Endodermal cell (in vitro differentiated cells): ENCODE measurements at regions not wholly inside any gene's neighbourhood (a gene's known extent, or its start where the extent isn't known, plus 50 kb on each side); places are given as distances from the start of the nearest gene placed in this dataset.

ENCODE experiments used
- DNase-seq: peaks from one replicate; pipeline ENCODE4 v3.0.0-alpha.2; 2017
- H3K27ac ChIP-seq: 2 replicates; pipeline ENCODE4 v1.5.1; 2013; ENCODE audit warnings: mild to moderate bottlenecking, low read depth, low read length, moderate library complexity
- H3K27me3 ChIP-seq: 2 replicates; pipeline ENCODE4 v1.6.1; 2013; ENCODE audit warnings: mild to moderate bottlenecking, low read length, moderate library complexity; ENCODE audit not compliant: insufficient read depth, control insufficient read depth, poor library complexity, severe bottlenecking
- H3K36me3 ChIP-seq: 2 replicates; pipeline ENCODE4 v1.7.0; 2013; ENCODE audit warnings: mild to moderate bottlenecking, low read length, moderate library complexity; ENCODE audit not compliant: control insufficient read depth, insufficient read depth
- H3K4me1 ChIP-seq: one replicate; pipeline ENCODE4 v1.7.0; 2013; ENCODE audit warnings: low read length; ENCODE audit not compliant: control insufficient read depth, insufficient read depth
- H3K4me3 ChIP-seq: 2 replicates; pipeline ENCODE4 v1.5.1; 2013; ENCODE audit warnings: mild to moderate bottlenecking, low read length, moderate library complexity
- H3K9ac ChIP-seq: 2 replicates; pipeline ENCODE4 v1.6.1; 2013; ENCODE audit warnings: mild to moderate bottlenecking, low read length, moderate library complexity; ENCODE audit not compliant: poor library complexity, severe bottlenecking; ENCODE audit errors: extremely low read depth
- H3K9me3 ChIP-seq: 2 replicates; pipeline ENCODE4 v1.6.1; 2013; ENCODE audit warnings: mild to moderate bottlenecking, low read length, moderate library complexity; ENCODE audit not compliant: control insufficient read depth
- H3K27ac Mint-ChIP-seq: 2 replicates; pipeline ENCODE4 v1.8.0; 2020; ENCODE audit warnings: mixed read lengths
- H3K27me3 Mint-ChIP-seq: 2 replicates; pipeline ENCODE4 v1.8.0; 2021; ENCODE audit warnings: mild to moderate bottlenecking, mixed read lengths; ENCODE audit not compliant: insufficient read depth
- H3K36me3 Mint-ChIP-seq: 2 replicates; pipeline ENCODE4 v1.8.0; 2020; ENCODE audit warnings: low read depth, mixed read lengths
- H3K4me1 Mint-ChIP-seq: 2 replicates; pipeline ENCODE4 v1.8.0; 2020; ENCODE audit warnings: mixed read lengths
- H3K4me3 Mint-ChIP-seq: 2 replicates; pipeline ENCODE4 v1.8.0; 2020; ENCODE audit warnings: mild to moderate bottlenecking, moderate library complexity, mixed read lengths
- H3K9me3 Mint-ChIP-seq: 2 replicates; pipeline ENCODE4 v1.8.0; 2020; ENCODE audit warnings: mild to moderate bottlenecking, mixed read lengths
- WGBS, 2 experiments: methylation state at CpG; one replicate each; pipeline versions ENCODE4 v1.1.5 to v1.1.7; 2013; ENCODE audit warnings: missing lambda C conversion rate in 2 of 2, mixed read lengths in 1 of 2; ENCODE audit not compliant: insufficient coverage in 1 of 2, insufficient read length in 1 of 2; 5-methylcytosine and 5-hydroxymethylcytosine counted together
- TF ChIP-seq, protein P1 (sequence below): fragments of 200-600 bp; sonication (generic); conservative IDR thresholded peaks from 2 replicates; pipeline ENCODE4 v1.5.0; 2021; ENCODE audit warnings: antibody characterized with exemption, mild to moderate bottlenecking

DNA sequence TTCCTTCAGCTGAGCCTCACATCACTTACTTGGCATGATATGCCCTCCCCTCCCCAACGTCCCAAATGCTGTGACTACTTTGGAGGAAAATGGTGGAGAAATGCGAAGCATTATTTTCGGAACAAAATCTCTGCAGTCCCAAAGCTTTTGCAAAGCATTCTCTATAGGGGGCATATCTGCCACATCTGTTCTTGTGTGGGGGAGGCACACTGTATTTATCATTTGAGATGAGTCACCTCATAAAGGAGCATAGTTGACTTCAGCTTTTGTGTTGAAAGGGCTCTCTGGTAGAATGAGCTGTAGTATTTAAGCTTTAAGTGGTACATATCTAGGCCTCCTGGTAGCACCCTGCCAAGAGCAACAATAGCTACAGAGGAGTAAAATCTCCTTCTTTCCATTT is 447.5 kb downstream of the ADAMTS20 start:
- TF ChIP-seq, protein P1, sequence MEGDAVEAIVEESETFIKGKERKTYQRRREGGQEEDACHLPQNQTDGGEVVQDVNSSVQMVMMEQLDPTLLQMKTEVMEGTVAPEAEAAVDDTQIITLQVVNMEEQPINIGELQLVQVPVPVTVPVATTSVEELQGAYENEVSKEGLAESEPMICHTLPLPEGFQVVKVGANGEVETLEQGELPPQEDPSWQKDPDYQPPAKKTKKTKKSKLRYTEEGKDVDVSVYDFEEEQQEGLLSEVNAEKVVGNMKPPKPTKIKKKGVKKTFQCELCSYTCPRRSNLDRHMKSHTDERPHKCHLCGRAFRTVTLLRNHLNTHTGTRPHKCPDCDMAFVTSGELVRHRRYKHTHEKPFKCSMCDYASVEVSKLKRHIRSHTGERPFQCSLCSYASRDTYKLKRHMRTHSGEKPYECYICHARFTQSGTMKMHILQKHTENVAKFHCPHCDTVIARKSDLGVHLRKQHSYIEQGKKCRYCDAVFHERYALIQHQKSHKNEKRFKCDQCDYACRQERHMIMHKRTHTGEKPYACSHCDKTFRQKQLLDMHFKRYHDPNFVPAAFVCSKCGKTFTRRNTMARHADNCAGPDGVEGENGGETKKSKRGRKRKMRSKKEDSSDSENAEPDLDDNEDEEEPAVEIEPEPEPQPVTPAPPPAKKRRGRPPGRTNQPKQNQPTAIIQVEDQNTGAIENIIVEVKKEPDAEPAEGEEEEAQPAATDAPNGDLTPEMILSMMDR = no peak
- H3K4me1 Mint-ChIP-seq = peaks cover 13% of the 10 kb centered on the region
- no peaks in the 10 kb centered on the region for H3K27me3 Mint-ChIP-seq
- no peaks in the 10 kb centered on the region for H3K36me3 Mint-ChIP-seq
- Histone ChIP-seq H3K9ac (no peak overlapping the region), H3K4me3 (no peak overlapping the region), H3K27me3 (no peaks in the 10 kb centered on the region), H3K9me3 (no peaks in the 10 kb centered on the region), H3K36me3 (no peaks in the 10 kb centered on the region), H3K4me1 (peaks cover 12% of the 10 kb centered on the region), H3K27ac (no peak overlapping the region)
- H3K27ac Mint-ChIP-seq = no peak overlapping the region
- 91 to 100% methylated on average over 1 to 3 of the region's 3 CpGs for WGBS, 2 experiments
- no peak overlapping the region for H3K4me3 Mint-ChIP-seq
- no peak for DNase-seq
- no peaks in the 10 kb centered on the region for H3K9me3 Mint-ChIP-seq

DNA sequence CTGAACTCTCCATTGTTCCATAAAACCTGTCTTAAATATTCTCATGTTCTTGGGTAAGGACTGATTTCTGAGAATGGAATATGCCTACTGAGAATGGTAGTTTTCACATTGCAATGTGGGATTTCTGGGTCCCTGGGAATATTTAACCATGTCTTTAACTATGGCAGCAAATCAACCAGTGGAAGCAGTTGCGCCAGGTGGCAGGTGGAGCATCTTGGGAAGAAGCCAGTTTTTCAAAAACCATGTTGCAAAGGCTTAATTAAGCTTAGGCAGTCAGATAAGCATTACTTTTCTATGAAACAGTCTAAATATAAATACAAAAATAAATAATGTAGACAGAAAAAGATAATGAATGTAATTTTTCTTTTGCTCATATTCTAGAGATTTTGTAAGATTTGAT is 448.1 kb downstream of the ADAMTS20 start:
- H3K4me1 Mint-ChIP-seq = peaks cover 13% of the 10 kb centered on the region
- DNase-seq = no peak

DNA sequence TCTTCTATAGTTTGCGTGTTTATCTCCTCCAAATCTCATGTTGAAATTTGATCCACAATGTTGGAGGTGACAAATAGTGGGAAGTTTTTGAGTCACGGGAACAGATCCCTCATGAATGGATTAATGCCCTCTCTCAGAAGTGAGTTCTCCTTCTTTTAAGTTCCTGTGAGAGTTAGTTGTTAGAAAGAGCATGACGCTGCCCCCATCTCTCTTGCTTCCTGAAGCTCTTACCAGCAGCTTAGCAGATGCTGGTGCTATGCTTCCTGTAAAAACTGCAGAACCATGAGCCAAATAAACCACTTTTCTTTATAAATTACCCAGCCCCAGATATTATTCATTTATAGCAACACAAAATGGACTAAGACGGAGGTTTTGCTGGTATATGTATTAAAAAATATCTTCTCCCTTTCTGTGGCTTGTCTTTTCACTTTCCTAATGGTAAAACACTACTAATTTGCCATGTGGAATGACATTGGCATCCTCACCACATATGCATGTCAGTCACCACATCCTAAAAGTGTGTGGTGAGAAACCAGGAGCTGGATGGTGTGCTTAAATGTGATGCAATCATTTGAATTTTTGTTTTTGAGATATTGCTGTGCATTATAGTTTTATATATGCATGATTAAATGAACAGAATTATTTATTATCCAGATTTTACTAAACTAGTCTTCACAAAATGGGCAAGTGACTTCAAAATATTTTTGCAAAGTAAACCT is 449.3 kb downstream of the ADAMTS20 start:
- no peak overlapping the region for H3K9ac ChIP-seq
- H3K4me3 ChIP-seq = no peak overlapping the region
- Mint-ChIP-seq H3K9me3 (no peaks in the 10 kb centered on the region), H3K4me1 (peaks cover 16% of the 10 kb centered on the region), H3K36me3 (no peaks in the 10 kb centered on the region), H3K27me3 (no peaks in the 10 kb centered on the region), H3K4me3 (no peak overlapping the region), H3K27ac (no peak overlapping the region)
- TF ChIP-seq, protein P1 = no peak
- H3K36me3 ChIP-seq = no peaks in the 10 kb centered on the region
- H3K27ac ChIP-seq = no peak overlapping the region
- no peak for DNase-seq
- WGBS, 2 experiments = 92% methylated on average over 3 of the region's 4 CpGs; no CpG with 5 or more reads in 1 of the 2 experiments
- H3K9me3 ChIP-seq = no peaks in the 10 kb centered on the region
- H3K4me1 ChIP-seq = peaks cover 12% of the 10 kb centered on the region
- H3K27me3 ChIP-seq = no peaks in the 10 kb centered on the region

More for the DNA sequence above, 448.1 kb downstream of the ADAMTS20 start:
- H3K36me3 ChIP-seq = no peaks in the 10 kb centered on the region
- no peaks in the 10 kb centered on the region for H3K36me3 Mint-ChIP-seq
- no peak overlapping the region for H3K4me3 Mint-ChIP-seq
- H3K27ac ChIP-seq = no peak overlapping the region
- H3K27ac Mint-ChIP-seq = no peak overlapping the region
- H3K4me3 ChIP-seq = no peak overlapping the region
- no peaks in the 10 kb centered on the region for H3K27me3 Mint-ChIP-seq
- TF ChIP-seq, protein P1 = no peak
- H3K9me3 Mint-ChIP-seq = no peaks in the 10 kb centered on the region
- 81 to 100% methylated on average over 1 of the region's 1 CpG for WGBS, 2 experiments
- no peaks in the 10 kb centered on the region for H3K27me3 ChIP-seq
- peaks cover 12% of the 10 kb centered on the region for H3K4me1 ChIP-seq
- no peaks in the 10 kb centered on the region for H3K9me3 ChIP-seq
- no peak overlapping the region for H3K9ac ChIP-seq
